GM23248 (cell line): ENCODE measurements at regions not wholly inside any gene's neighbourhood (a gene's known extent, or its start where the extent isn't known, plus 50 kb on each side); places are given as distances from the start of the nearest gene placed in this dataset.
"Not testable (repeated sequence)": the region's sequence is repeated elsewhere in the genome, so short reads cannot be mapped to it uniquely, and the experiment has no call there.

Experiments used
- EZH2 ChIP-seq: fragments of 200-600 bp; sonication (generic); IDR thresholded peaks from 2 replicates; pipeline ENCODE4 v1.6.1; 2018; ENCODE audit warnings: antibody characterized with exemption, mild to moderate bottlenecking; ENCODE audit not compliant: insufficient read depth, poor library complexity, severe bottlenecking
- EZH2phosphoT487 ChIP-seq: fragments of 200-600 bp; sonication (generic); IDR thresholded peaks from 2 replicates; pipeline ENCODE4 v1.6.1; 2018; ENCODE audit warnings: antibody characterized with exemption, moderate library complexity, mild to moderate bottlenecking, low read depth; ENCODE audit not compliant: insufficient read depth

- TF ChIP-seq EZH2, EZH2phosphoT487: not testable (repeated sequence)
These were observed 180.2 kb upstream of the ERCC4 start for GRCh38 chr16:13739621-13740373.
